Hindlimb muscle (tissue), 1 donor: ENCODE measurements at regions not wholly inside any gene's neighbourhood (a gene's known extent, or its start where the extent isn't known, plus 50 kb on each side); places are given as distances from the start of the nearest gene placed in this dataset.
"Not testable (repeated sequence)": the region's sequence is repeated elsewhere in the genome, so short reads cannot be mapped to it uniquely, and the experiment has no call there.

Experiments
- DNase-seq: peaks from one replicate; pipeline ENCODE4 v3.0.0-alpha.2; 2013

- DNase-seq, result not testable (repeated sequence)
Observed at GRCh38 chr1:213808288-213808687, 179.5 kb upstream of the PROX1 start.

DNA sequence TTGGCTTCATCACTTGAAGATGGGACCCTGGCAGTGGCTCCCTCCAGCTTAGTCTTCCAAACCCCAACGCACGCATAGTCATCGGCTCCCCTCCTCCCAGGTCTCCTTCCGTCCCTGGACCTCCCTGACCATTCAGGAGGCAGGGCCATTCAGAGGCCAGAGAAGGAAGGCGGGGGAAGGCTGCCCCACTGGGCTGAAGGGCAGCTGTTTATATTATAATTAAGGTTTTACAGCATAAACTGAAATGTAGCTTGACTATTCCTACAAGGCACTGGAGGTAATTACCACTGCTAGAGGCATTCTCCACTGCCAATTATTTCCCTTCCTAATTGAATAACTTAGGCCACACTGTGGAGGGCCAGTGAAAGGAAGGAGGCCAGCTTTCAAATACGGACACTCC is 170.6 kb upstream of the PROX1 start:
- no peak for DNase-seq

- DNase-seq, result no peak
Observed at GRCh38 chr1:213820362-213821149, 167.2 kb upstream of the PROX1 start.

DNA sequence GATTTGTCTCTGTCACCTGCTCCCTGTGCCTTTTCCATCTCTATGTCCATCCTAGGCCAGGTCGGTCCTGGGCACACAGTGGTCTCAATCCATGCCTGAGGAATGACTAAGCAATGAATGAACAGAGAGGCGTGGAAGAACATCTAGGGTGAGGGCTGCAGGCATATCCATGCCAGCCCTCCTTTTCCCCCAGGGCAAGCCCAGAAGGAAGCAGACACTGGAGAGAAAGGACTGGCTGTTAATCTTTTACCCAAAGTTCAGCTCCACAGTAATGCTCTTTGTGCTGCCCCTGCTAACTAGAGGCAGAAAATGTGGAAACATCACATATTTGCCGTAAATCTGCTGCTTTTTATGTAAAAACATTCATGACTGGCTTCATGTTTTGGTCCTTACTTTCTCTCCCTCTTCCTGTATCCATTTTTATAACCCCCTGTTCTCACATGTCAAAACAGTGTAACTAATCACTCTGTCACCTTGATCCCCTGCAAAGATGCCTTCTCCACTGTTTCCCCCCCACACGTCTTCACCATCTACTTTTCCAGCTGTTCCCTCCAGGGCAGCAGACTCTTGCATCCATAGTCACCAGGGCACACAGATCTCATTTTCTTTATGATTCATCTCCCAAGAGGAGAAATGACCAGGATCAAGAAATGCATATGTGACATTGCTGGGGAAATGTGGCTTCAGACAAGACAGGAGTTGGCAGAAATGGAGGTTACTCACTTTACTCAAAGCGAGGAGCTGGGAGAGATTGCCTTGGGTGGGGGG is 166.4 kb upstream of the PROX1 start:
- no peak for DNase-seq

- DNase-seq, result no peak
Observed at GRCh38 chr1:213821943-213822334, 165.8 kb upstream of the PROX1 start.

DNA sequence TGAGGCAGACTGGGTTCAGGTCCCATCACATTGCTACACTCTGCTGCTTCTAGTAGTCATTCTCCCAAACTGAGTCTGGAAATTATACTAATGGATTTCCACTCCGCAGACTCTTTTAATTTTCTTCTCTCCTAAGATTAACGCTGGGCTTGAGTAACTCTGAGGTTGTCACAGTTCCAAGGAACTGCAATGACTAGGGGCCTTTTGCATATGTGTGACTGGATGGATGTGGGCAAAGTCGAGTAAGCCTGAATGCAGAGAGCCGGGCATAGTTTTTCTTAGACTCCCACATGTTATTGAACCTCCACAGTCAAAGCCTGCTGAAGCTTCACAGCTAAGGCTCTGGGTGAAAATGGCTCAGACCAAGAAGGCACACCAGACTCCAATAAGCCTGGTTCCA is 160.9 kb upstream of the PROX1 start:
- no peak for DNase-seq

DNA sequence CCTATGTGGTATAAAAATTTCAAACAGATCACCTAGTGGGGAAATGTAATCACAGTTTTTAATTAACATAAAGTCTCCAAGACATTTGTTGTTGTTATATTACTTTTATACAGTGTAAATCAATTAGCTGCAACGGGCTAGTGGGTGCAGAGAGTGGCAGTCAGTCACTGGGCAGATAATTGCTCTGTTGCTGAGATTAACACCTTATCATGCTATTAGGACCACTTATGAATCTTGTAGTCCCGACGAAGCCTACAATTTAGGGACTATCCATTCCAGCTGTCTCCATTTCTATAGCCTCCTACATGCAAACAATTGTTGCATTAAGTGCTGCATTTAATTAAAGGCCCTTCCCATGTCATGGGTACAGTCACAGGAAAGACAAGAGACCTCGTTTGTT is 158.9 kb upstream of the PROX1 start:
- DNase-seq, result no peak

- DNase-seq, result no peak
Observed at GRCh38 chr1:213829780-213830179, 158.0 kb upstream of the PROX1 start.

GRCh38 chr1:213830371-213830770 is 157.4 kb upstream of the PROX1 start:
- DNase-seq, result no peak

GRCh38 chr1:213840575-213840974 is 147.2 kb upstream of the PROX1 start:
- peak; percentile 27 for DNase-seq

- DNase-seq, result no peak
Observed at GRCh38 chr1:213844632-213845031, 143.1 kb upstream of the PROX1 start.

DNA sequence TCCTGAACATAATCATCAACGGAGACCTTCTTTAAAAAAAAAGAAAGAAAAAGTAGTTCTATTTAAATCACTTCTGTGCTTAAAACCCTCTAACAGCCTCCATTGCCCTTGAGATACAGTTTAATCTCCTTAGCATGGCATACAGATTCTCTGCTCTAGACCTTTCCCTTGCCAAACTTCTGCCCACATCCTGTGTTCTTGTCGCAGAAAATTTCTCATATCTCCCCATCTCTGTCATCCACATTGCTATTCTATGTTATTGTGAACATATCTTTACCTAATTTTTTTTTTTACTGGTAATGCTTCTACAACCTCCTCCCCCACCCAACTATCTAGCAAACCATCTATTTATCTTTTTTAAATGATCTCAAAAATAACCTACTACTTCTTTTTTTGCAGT is 135.7 kb upstream of the PROX1 start:
- no peak for DNase-seq

DNA sequence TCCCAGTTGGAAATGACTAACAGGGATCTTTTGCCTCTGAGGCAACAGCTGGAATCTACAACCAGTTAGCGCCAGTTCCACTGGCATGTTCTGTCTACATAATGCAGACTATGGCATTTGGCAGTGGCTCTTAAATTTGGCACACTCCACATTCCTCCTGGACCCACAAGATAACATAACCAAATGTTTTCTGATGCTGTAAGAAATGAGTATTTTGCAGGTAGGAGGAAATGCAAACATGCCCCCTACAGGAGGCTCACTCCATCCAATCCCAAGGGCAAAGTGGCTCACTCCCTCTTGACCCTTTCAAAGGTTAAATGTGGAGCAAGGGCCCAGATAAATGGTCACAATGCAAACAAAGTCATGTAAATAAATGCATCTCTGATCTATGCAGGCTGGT is 129.2 kb upstream of the PROX1 start:
- no peak for DNase-seq

DNA sequence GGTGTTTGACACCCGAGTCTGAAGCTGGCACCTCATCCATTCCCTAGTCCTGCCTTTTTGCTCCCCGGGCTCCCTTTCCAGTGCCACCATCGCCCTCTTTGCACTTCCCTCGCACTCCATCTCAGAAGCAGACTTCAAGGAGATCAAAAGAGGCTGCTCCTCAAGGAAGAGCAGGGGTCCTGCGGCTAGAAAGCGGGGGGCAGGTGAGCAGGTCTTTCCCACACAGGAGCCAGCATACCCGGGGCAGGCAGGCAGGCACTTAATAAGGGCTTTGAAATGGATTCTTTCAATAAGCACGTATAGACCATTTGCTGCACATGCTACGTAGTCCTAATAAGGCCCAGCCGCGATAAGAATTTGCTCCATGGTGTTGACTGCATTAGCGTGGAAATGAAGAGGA is 125.9 kb upstream of the PROX1 start:
- DNase-seq, result no peak

GRCh38 chr1:213864091-213864490 is 123.7 kb upstream of the PROX1 start:
- DNase-seq, result no peak

GRCh38 chr1:213868482-213868881 is 119.3 kb upstream of the PROX1 start:
- no peak for DNase-seq

- no peak for DNase-seq
Observed at GRCh38 chr1:213871179-213871578, 116.6 kb upstream of the PROX1 start.

- DNase-seq, result no peak
Observed at GRCh38 chr1:213874789-213875188, 113.0 kb upstream of the PROX1 start.

- DNase-seq, result no peak
Observed at GRCh38 chr1:213876531-213876930, 111.2 kb upstream of the PROX1 start.

DNA sequence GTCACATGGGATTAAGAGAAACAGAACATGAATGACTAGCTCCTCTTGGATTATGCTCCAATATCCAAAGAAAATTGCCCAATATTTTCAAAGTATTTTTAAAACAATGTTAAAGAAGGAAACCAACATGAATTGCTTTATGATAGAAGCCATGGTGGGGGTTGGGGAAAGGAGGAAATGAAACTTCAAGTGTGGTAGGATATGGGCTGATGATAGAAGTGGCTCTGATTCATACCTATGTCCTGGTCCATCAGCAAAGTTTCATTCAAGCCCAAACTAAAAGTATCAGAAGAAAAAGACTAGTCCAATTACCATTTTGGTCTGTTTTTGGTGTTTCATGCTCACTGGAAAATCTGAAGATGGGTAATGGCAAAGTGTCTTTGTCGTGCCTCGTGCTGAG is 104.2 kb upstream of the PROX1 start:
- DNase-seq, result no peak

DNA sequence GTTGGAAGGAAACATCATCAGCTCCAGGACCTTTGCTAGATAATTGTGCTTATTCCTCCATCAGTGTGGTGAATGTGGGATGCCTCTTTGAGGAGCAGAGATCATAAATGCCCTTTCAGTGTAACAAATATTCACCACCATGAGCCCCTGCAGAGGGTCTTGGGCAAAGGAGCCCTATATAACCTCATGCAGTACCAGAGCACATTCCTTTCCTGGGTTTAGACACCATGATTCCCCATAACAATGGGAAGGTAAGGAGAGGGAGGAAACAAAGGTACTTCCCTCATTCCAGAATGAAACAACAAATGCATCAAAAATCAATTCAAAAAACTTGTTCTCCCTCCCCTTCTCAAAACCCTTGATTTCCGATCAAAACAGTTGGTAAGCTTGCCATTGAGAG is 103.4 kb upstream of the PROX1 start:
- no peak for DNase-seq

GRCh38 chr1:213884942-213885341 is 102.8 kb upstream of the PROX1 start:
- DNase-seq, result no peak

GRCh38 chr1:213887842-213888241 is 99.9 kb upstream of the PROX1 start:
- DNase-seq, result no peak
